ENCODE measurements at regions not wholly inside any gene's neighbourhood (a gene's known extent, or its start where the extent isn't known, plus 50 kb on each side); places are given as distances from the start of the nearest gene placed in this dataset.

DNA sequence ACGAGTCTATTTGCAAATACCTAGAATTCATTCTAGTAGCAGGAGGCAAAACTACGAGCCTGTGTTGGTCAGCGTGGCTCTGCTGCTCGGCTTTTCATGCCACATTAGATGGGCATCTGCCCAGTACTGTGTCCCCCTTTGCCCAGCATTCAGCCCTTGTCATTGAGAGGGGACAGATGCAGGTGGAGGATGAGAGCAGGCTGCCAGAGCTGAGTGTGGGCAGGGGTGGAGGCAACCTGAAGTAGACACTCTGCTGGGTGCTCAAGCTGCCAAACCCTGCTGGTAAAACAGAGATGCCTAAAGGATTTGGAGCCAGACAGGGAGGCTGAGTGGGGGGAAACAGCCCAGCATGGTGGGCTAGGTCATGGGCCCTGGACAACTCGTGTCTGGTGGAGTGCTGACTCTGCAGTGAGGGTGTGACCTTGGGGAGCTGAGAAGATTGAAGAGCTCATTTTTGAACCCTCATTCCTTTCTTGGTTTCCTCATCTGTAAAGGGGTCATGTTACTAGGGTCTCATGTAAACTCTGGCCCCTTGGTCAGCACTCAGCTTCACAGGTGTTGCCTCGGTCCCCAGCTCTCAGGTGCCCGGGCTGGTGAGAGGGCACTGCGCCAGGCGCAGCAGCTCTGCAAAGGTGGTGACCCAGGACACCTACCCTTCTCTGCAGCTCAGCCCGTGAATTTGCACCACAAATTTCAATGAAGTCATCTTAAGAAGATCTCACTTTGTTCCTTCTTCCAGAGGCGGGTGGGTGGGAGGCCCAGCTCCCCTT lies 64.2 kb upstream of the BHLHE23 start:
- DNase-seq (ENCODE audit: low read depth in 2 of 2): no peak

DNA sequence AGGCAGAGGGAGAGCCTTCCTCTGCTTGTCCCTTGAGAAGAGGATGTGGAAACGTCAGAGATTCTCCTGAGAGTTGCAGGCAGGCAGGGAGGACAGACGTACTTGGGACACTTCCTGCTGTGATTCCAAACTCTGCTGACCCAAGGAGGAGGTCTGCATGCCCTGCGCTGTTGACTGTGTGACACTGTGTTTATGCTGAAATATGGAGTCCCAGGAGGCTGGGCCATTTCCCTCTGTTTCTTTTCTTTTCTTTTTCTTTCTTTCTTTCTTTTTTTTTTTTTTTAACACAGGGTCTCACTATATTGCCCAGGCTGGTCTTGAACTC lies 63.5 kb upstream of the BHLHE23 start:
- no peak for DNase-seq (ENCODE audit: low read depth in 2 of 2)

DNA sequence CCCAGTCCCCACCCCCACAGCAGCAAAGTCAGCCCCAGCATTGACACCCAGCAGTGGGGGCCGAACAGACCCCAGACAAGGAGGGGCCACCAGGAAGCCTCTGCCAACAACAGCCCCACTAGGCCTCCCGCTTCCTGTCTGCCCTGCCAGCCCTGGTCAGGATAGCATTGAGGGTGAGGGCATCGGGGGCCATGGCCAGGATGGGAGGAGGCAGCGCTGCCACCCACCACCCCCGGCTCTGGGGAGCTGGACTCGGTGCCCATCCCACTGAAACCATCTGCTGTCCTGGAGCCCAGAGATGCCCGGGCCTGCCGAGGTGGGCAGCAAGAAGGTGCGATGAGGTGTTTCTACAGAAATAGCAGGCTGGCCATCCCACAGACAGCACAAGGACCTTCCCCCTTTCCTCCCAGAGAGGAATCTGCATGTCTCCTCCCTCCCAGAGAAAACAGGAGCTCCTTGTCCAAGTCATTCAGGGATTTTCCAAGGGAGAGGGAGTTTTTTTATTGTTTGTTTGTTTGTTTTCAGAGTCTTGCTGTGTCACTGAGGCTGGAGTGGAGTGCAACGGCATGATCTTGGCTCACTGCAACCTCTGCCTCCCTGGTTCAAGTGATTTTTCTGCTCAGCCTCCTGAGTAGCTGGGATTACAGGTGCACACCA lies 62.1 kb upstream of the BHLHE23 start:
- no peak for DNase-seq (ENCODE audit: low read depth in 2 of 2)

- DNase-seq (ENCODE audit: low read depth in 2 of 2): no peak
Measured at GRCh38 chr20:63067721-63068560, 61.2 kb upstream of the BHLHE23 start.

- no peak for DNase-seq (ENCODE audit: low read depth in 2 of 2)
Measured at GRCh38 chr20:63067266-63067635, 60.5 kb upstream of the BHLHE23 start.

GRCh38 chr20:63066506-63067265 lies 59.9 kb upstream of the BHLHE23 start:
- no peak for DNase-seq (ENCODE audit: low read depth in 2 of 2)

DNA sequence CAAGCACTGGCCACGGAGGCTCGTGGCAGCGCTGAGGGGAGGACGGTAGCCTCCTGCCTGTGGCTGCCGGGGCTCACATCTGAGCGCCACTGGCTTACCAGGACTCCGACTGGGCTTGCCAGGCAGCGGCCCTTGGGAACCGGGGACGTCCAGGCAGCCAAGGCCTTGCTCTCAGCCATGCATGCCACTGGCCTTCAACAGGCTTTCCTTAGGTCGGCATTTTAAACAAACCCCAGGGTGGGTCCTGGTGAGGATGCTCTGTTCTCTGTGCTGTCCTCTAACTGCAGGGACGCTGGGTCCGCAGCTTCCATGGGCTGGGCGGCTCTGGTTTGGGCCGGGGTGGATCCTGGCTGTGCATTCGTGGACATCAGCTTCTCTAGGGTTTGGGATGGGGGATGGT lies 59.1 kb upstream of the BHLHE23 start:
- no peak for DNase-seq (ENCODE audit: low read depth in 2 of 2)

- no peak for DNase-seq (ENCODE audit: low read depth in 2 of 2)
Measured at GRCh38 chr20:63064745-63065711, 58.3 kb upstream of the BHLHE23 start.

DNA sequence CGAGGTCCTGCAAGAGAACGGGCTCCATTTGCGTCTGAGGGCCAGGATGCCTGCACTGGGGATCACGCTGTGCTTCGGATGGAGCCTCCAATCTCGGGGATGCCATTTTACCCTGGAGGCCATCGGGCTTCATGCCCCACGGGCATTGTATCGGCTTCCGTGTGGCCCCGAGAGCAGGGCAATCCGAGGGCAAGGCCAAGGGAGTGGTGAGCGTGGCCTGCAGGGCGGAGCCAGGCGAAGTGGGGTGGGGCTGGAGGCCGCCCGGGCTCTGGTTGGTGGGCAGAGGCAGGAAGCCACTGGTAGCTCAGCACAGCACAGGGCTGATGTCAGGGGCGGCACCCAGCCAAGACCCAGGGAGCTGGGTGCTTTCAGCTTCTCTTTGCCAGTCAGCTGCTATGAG lies 57.5 kb upstream of the BHLHE23 start:
- DNase-seq (ENCODE audit: low read depth in 2 of 2): no peak

DNA sequence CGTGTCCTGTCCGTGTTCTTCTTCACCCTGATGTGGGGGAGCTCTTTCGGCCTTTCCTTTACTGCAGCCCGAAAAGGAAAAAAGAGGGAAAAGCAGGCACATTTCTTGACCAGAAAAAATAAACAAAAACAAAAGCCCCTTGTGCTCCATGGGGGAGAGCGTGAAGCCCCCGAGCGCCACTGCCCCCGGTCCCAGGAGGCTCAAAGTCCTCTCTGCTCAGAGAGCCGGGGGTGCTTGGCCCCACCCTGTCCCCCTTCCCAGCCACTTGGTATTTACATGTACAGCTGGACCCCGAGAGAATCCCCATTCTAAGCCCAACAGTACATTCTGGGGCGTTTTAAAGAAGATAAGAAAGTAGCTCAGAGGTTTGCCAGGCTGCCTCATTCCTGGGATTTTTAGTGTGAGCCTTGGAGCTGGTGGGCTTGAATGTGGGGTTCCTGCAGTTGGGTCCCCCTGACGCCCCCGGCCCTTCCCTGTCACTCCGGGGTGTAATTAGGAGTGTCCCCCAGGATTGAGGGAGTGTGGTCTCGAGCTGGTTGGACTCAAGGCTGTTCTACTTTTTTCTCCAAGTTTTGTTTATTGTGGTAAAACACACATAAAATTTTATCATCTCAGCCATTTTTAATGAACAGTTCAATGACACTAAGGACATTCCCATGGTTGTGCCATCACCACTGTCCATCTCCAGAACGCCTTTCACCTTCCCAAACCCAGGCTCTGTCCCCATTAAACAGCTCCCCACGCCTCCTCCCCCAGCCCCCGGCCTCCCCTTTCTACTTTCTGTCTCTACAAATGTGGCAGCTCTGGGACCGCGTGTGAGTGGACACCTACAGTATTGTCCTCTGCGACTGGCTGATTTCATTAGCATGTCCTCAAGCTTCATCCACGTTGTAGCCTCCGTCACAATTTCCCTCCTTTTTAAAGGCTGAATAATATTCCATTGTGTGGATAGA lies 55.7 kb upstream of the BHLHE23 start:
- no peak for DNase-seq (ENCODE audit: low read depth in 2 of 2)

DNA sequence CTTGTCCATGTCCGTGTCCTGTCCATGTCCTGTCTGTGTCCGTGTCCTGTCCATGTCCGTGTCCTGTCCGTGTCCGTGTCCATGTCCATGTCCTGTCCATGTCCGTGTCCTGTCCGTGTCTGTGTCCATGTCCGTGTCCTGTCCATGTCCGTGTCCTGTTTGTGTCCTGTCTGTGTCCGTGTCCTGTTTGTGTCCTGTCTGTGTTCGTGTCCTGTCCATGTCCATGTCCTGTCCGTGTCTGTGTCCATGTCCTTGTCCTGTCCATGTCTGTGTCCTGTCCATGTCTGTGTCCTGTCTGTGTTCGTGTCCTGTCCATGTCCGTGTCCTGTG lies 55.0 kb upstream of the BHLHE23 start:
- DNase-seq (ENCODE audit: low read depth in 2 of 2): no peak

DNA sequence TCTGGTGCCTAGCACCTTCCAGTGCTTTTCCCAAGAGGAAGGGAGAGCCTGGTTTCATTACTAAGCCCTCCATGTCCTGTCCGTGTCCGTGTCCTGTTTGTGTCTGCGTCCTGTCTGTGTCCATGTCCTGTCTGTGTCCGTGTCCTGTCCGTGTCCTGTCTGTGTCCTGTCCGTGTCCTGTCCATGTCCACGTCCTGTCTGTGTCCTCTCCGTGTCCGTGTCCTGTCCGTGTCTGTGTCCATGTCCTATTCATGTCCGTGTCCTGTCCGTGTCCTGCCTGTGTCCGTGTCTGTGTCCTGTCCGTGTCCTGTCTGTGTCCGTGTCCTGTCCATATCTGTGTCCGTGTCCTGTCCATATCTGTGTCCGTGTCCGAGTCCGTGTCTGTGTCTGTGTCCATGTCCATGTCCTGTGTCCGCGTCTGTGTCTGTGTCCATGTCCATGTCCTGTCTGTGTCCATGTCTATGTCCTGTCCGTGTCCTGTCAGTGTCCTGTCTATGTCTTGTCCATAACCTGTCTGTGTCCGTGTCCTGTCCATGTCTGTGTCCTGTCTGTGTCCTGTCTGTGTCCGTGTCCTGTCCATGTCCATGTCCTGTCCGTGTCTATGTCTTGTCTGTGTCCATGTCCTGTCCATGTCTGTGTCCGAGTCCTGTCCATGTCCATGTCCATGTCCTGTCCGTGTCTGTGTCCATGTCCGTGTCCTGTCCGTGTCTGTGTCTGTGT lies 54.4 kb upstream of the BHLHE23 start:
- DNase-seq (ENCODE audit: low read depth in 2 of 2): no peak

- DNase-seq (ENCODE audit: low read depth in 2 of 2): no peak
Measured at GRCh38 chr20:63060057-63060991, 53.6 kb upstream of the BHLHE23 start.

DNA sequence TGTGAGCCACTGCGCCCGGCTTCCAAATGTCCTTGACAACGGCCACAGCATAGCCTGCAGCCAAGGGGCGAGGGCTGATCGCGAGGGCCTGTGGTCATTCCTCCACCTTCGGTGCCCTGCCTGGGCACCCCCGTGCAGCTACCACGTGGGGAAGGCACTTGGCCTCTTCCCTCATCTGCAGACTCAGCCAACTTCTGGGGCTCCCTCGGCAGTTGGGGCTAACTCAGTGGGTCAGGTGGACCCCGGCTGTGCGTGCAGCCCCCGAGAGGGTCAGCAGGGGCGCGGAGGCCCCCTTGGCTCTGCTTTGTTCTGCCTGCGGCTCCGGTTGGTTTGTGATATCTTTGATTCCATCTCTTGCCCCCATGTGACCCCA lies 52.9 kb upstream of the BHLHE23 start:
- no peak for DNase-seq (ENCODE audit: low read depth in 2 of 2)

DNA sequence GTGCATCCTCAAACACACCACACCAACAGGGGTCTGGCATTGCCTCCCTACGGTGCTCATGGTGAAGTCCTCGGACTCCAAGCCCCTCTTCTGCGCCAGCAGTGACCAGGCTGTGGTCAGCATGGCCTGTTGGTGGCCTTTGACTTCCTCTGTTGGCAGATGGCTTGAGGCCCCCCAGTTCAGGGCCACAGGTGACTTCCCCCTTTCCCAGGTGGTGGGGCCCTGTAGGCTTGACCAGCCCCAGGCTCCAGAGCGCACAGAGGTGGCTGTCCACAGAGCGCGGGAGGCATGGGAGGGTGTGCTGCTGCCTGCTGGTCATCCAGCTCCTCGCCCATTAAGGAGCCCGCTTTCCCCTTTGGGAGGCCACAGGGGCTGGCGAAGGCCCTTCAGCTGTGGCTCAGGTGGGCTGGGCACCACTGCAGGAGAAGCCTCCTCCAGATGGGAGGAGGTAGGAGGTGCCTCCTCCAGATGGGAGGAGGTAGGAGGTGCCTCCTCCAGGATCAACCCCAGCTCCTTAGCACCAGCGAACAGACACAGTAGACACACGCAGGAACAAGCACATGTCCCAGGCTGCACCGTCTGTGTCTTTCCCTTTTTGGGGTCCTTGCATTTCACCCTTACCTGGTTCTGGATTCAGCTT lies 52.1 kb upstream of the BHLHE23 start:
- DNase-seq (ENCODE audit: low read depth in 2 of 2): no peak

DNA sequence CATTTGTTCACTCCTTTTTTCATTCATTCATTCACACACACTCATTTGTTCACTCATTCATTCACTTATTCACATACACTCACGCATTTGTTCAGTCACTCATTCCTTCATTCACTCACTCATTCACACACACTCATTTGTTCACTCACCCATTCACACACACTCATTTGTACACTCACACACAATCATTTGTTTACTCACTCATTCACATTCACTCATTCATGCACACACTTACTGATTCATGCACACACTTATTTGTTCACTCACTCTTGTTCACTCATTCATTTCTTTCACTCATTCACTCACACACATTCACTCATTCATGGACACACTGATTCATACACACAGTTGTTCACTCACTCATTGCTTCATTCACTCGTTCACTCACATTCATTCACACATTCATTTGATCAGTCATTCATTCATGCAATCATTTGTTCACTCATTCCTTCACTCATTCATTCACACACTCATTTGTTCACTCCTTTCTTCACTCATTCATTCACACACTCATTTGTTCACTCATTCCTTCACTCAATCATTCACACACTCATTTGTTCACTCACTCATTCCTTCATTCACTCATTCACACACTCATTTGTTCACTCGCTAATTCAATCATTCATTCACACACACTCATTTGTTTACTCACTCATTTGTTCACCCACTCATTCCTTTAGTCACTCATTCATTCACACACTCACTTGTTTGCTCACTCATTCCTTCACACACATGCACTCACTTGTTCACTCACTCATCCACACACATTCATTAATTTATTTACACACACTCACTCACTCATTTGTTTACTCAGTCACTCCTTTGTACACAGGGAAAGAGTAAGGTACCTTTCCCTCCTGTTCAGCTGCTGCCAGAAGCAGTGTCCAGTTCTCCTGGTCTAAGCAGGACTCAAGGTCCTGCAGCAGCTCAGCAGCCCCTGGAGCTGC lies 50.7 kb upstream of the BHLHE23 start:
- no peak for DNase-seq (ENCODE audit: low read depth in 2 of 2)

All from stimulated activated CD8-positive, alpha-beta memory T cell treated with anti-CD3 and anti-CD28 coated beads, Interleukin-7, amount 100 ng/mL, for 4 hours (primary cell).